ENCODE measurements at regions not wholly inside any gene's neighbourhood (a gene's known extent, or its start where the extent isn't known, plus 50 kb on each side); places are given as distances from the start of the nearest gene placed in this dataset.

GRCh38 chr4:181365671-181366070 is 877.5 kb upstream of the TENM3 start:
- Mint-ChIP-seq H3K9me3 (peaks cover 15% of the 10 kb centered on the region), H3K36me3 (ENCODE audit: low read depth) (no peaks in the 10 kb centered on the region), H3K27me3 (no peaks in the 10 kb centered on the region), H3K4me1 (ENCODE audit: low read depth) (no peaks in the 10 kb centered on the region), H3K27ac (no peak overlapping the region), H3K4me3 (no peak overlapping the region)
- DNase-seq, result no peak

GRCh38 chr4:181372014-181372413 is 871.2 kb upstream of the TENM3 start:
- no peak for DNase-seq
- no peaks in the 10 kb centered on the region for H3K27me3 Mint-ChIP-seq
- no peak overlapping the region for H3K4me3 Mint-ChIP-seq
- no peaks in the 10 kb centered on the region for H3K36me3 Mint-ChIP-seq (ENCODE audit: low read depth)
- no peak overlapping the region for H3K27ac Mint-ChIP-seq
- no peaks in the 10 kb centered on the region for H3K9me3 Mint-ChIP-seq
- H3K4me1 Mint-ChIP-seq (ENCODE audit: low read depth), result no peaks in the 10 kb centered on the region

GRCh38 chr4:181376058-181376457 is 867.1 kb upstream of the TENM3 start:
- Mint-ChIP-seq H3K27ac (no peak overlapping the region), H3K9me3 (no peaks in the 10 kb centered on the region), H3K36me3 (ENCODE audit: low read depth) (no peaks in the 10 kb centered on the region), H3K4me1 (ENCODE audit: low read depth) (no peaks in the 10 kb centered on the region), H3K27me3 (no peaks in the 10 kb centered on the region), H3K4me3 (no peak overlapping the region)
- no peak for DNase-seq

GRCh38 chr4:181388061-181388460 is 855.1 kb upstream of the TENM3 start:
- DNase-seq, result no peak
- Mint-ChIP-seq H3K4me1 (ENCODE audit: low read depth) (no peaks in the 10 kb centered on the region), H3K27ac (no peak overlapping the region), H3K27me3 (no peaks in the 10 kb centered on the region), H3K36me3 (ENCODE audit: low read depth) (no peaks in the 10 kb centered on the region), H3K9me3 (peaks cover 6% of the 10 kb centered on the region), H3K4me3 (no peak overlapping the region)

- DNase-seq, result no peak
- Mint-ChIP-seq H3K9me3 (peaks cover 9% of the 10 kb centered on the region), H3K4me1 (ENCODE audit: low read depth) (no peaks in the 10 kb centered on the region), H3K4me3 (no peak overlapping the region), H3K27ac (no peak overlapping the region), H3K36me3 (ENCODE audit: low read depth) (no peaks in the 10 kb centered on the region), H3K27me3 (no peaks in the 10 kb centered on the region)
Measured at GRCh38 chr4:181416966-181417365, 826.2 kb upstream of the TENM3 start.

- H3K27ac Mint-ChIP-seq, result no peak overlapping the region
- no peaks in the 10 kb centered on the region for H3K4me1 Mint-ChIP-seq (ENCODE audit: low read depth)
- H3K36me3 Mint-ChIP-seq (ENCODE audit: low read depth), result no peaks in the 10 kb centered on the region
- peaks cover 13% of the 10 kb centered on the region for H3K9me3 Mint-ChIP-seq
- no peak for DNase-seq
- no peaks in the 10 kb centered on the region for H3K27me3 Mint-ChIP-seq
- H3K4me3 Mint-ChIP-seq, result no peak overlapping the region
Measured at GRCh38 chr4:181418496-181418895, 824.7 kb upstream of the TENM3 start.

- peaks cover 10% of the 10 kb centered on the region for H3K9me3 Mint-ChIP-seq
Measured at GRCh38 chr4:181420950-181421349, 822.3 kb upstream of the TENM3 start.

GRCh38 chr4:181424362-181425016 is 818.7 kb upstream of the TENM3 start:
- Mint-ChIP-seq H3K27ac (no peak overlapping the region), H3K4me3 (no peak overlapping the region), H3K9me3 (peaks cover 9% of the 10 kb centered on the region), H3K36me3 (ENCODE audit: low read depth) (no peaks in the 10 kb centered on the region), H3K4me1 (ENCODE audit: low read depth) (no peaks in the 10 kb centered on the region), H3K27me3 (no peaks in the 10 kb centered on the region)
- no peak for DNase-seq

More at GRCh38 chr4:181420950-181421349, 822.3 kb upstream of the TENM3 start:
- no peaks in the 10 kb centered on the region for H3K36me3 Mint-ChIP-seq (ENCODE audit: low read depth)
- no peaks in the 10 kb centered on the region for H3K4me1 Mint-ChIP-seq (ENCODE audit: low read depth)
- DNase-seq, result no peak
- no peak overlapping the region for H3K4me3 Mint-ChIP-seq
- no peak overlapping the region for H3K27ac Mint-ChIP-seq
- no peaks in the 10 kb centered on the region for H3K27me3 Mint-ChIP-seq

GRCh38 chr4:181427076-181427475 is 816.1 kb upstream of the TENM3 start:
- Mint-ChIP-seq H3K27me3 (no peaks in the 10 kb centered on the region), H3K36me3 (ENCODE audit: low read depth) (no peaks in the 10 kb centered on the region), H3K4me1 (ENCODE audit: low read depth) (no peaks in the 10 kb centered on the region), H3K27ac (no peak overlapping the region), H3K9me3 (peaks cover 4% of the 10 kb centered on the region), H3K4me3 (no peak overlapping the region)
- DNase-seq, result no peak

- no peak for DNase-seq
- H3K36me3 Mint-ChIP-seq (ENCODE audit: low read depth), result no peaks in the 10 kb centered on the region
- no peak overlapping the region for H3K27ac Mint-ChIP-seq
- H3K27me3 Mint-ChIP-seq, result no peaks in the 10 kb centered on the region
- no peak overlapping the region for H3K4me3 Mint-ChIP-seq
- H3K9me3 Mint-ChIP-seq, result no peaks in the 10 kb centered on the region
- no peaks in the 10 kb centered on the region for H3K4me1 Mint-ChIP-seq (ENCODE audit: low read depth)
Measured at GRCh38 chr4:181431006-181431405, 812.2 kb upstream of the TENM3 start.

GRCh38 chr4:181431661-181432060 is 811.5 kb upstream of the TENM3 start:
- no peaks in the 10 kb centered on the region for H3K9me3 Mint-ChIP-seq
- no peak overlapping the region for H3K27ac Mint-ChIP-seq
- DNase-seq, result no peak
- no peaks in the 10 kb centered on the region for H3K27me3 Mint-ChIP-seq
- no peaks in the 10 kb centered on the region for H3K36me3 Mint-ChIP-seq (ENCODE audit: low read depth)
- no peaks in the 10 kb centered on the region for H3K4me1 Mint-ChIP-seq (ENCODE audit: low read depth)
- no peak overlapping the region for H3K4me3 Mint-ChIP-seq

GRCh38 chr4:181432335-181432734 is 810.9 kb upstream of the TENM3 start:
- H3K9me3 Mint-ChIP-seq, result peaks cover under 1% of the 10 kb centered on the region
- no peaks in the 10 kb centered on the region for H3K4me1 Mint-ChIP-seq (ENCODE audit: low read depth)
- no peaks in the 10 kb centered on the region for H3K36me3 Mint-ChIP-seq (ENCODE audit: low read depth)
- no peak overlapping the region for H3K4me3 Mint-ChIP-seq
- no peak overlapping the region for H3K27ac Mint-ChIP-seq
- no peak for DNase-seq
- H3K27me3 Mint-ChIP-seq, result no peaks in the 10 kb centered on the region

- H3K9me3 Mint-ChIP-seq, result peaks cover 2% of the 10 kb centered on the region
- H3K27ac Mint-ChIP-seq, result no peak overlapping the region
- no peaks in the 10 kb centered on the region for H3K36me3 Mint-ChIP-seq (ENCODE audit: low read depth)
- H3K4me1 Mint-ChIP-seq (ENCODE audit: low read depth), result no peaks in the 10 kb centered on the region
- no peak for DNase-seq
- no peak overlapping the region for H3K4me3 Mint-ChIP-seq
- no peaks in the 10 kb centered on the region for H3K27me3 Mint-ChIP-seq
Measured at GRCh38 chr4:181437895-181438294, 805.3 kb upstream of the TENM3 start.

- no peaks in the 10 kb centered on the region for H3K4me1 Mint-ChIP-seq (ENCODE audit: low read depth)
- DNase-seq, result no peak
- H3K27me3 Mint-ChIP-seq, result no peaks in the 10 kb centered on the region
- no peak overlapping the region for H3K27ac Mint-ChIP-seq
- H3K36me3 Mint-ChIP-seq (ENCODE audit: low read depth), result no peaks in the 10 kb centered on the region
- H3K9me3 Mint-ChIP-seq, result peaks cover 4% of the 10 kb centered on the region
- no peak overlapping the region for H3K4me3 Mint-ChIP-seq
Measured at GRCh38 chr4:181438641-181439040, 804.6 kb upstream of the TENM3 start.

GRCh38 chr4:181443021-181443420 is 800.2 kb upstream of the TENM3 start:
- Mint-ChIP-seq H3K9me3 (peaks cover 2% of the 10 kb centered on the region), H3K4me3 (no peak overlapping the region), H3K4me1 (ENCODE audit: low read depth) (no peaks in the 10 kb centered on the region), H3K36me3 (ENCODE audit: low read depth) (no peaks in the 10 kb centered on the region), H3K27ac (no peak overlapping the region), H3K27me3 (no peaks in the 10 kb centered on the region)
- no peak for DNase-seq

- H3K27ac Mint-ChIP-seq, result no peak overlapping the region
- H3K4me3 Mint-ChIP-seq, result no peak overlapping the region
- no peak for DNase-seq
- no peaks in the 10 kb centered on the region for H3K36me3 Mint-ChIP-seq (ENCODE audit: low read depth)
- no peaks in the 10 kb centered on the region for H3K9me3 Mint-ChIP-seq
- no peaks in the 10 kb centered on the region for H3K4me1 Mint-ChIP-seq (ENCODE audit: low read depth)
- no peaks in the 10 kb centered on the region for H3K27me3 Mint-ChIP-seq
Measured at GRCh38 chr4:181465826-181466225, 777.4 kb upstream of the TENM3 start.
